ENCODE measurements at regions not wholly inside any gene's neighbourhood (a gene's known extent, or its start where the extent isn't known, plus 50 kb on each side); places are given as distances from the start of the nearest gene placed in this dataset.
"Not testable (repeated sequence)": the region's sequence is repeated elsewhere in the genome, so short reads cannot be mapped to it uniquely, and the experiment has no call there.

DNA sequence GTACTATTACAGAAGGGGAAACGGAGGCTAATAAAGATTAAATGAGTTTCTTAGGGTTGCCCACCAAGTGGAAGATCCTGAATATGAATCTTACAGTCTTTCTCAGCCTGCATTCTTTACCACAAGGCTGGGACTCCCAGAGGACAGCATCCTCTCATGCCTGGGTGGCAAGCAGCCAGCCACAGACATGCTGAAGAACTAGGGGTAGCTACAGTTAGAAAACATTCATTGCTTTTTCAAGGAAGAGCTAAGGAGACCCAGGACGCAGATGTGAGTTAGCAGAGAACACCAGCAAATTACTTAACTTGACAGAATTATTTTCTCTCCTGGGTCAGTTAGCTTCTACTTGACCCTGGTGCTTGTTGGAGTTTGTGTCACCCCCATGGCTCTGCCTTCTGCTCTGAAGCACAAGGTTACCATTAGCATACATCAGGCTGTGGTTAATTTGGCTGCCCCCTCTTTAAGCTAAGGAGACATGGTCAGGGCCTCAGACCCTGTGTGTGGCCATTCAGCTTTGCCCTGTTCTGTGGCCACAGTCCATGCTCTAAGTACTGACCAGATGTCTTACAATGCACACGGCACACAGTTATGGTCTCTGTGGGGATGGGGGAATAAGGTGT, 132.3 kb upstream of the TNP1 start:
- POLR2A ChIA-PET: no interaction called here

DNA sequence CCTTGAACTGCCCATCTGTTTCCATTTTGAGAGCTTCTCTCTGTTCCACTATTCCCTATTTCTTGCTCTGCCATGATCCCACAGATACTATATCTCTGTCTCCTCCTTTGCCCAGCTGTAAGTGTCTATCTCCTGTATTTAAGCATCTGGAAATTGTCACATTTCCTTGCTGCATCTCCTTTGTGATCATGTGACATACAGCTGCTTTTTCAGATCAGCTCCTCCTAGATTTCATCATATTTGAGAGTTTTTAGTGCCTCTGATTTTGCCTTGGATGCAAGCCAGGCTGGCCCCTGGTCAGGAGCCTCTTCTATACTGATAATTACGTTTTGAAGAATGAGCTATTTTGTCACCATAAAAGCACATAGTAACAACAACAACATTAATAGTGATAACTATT, 131.7 kb upstream of the TNP1 start:
- DNase-seq: no peak
- no peak overlapping the region for H3K4me3 Mint-ChIP-seq
- CTCF ChIA-PET: interaction anchor here (0.6 to 1.2 kb wide), 2 partner anchors 18 to 519 kb away, joined by 3 read pairs; no protein-coding TSS in a partner anchor

More for the DNA sequence above, 132.3 kb upstream of the TNP1 start:
- CTCF ChIA-PET: interaction anchor here (0.6 to 1.0 kb wide), 2 partner anchors 13 to 18 kb away, joined by 3 read pairs; no protein-coding TSS in a partner anchor
- Mint-ChIP-seq H3K27me3 (peaks cover 5% of the 10 kb centered on the region), H3K9me3 (ENCODE audit: low read depth) (no peaks in the 10 kb centered on the region), H3K36me3 (ENCODE audit: low read depth) (no peaks in the 10 kb centered on the region), H3K27ac (no peak overlapping the region), H3K4me3 (no peak overlapping the region), H3K4me1 (no peaks in the 10 kb centered on the region)
- ATAC-seq (no peak), DNase-seq (no peak)
- intact Hi-C loops (cut with DNase I, micrococcal nuclease): no loop called here

DNA sequence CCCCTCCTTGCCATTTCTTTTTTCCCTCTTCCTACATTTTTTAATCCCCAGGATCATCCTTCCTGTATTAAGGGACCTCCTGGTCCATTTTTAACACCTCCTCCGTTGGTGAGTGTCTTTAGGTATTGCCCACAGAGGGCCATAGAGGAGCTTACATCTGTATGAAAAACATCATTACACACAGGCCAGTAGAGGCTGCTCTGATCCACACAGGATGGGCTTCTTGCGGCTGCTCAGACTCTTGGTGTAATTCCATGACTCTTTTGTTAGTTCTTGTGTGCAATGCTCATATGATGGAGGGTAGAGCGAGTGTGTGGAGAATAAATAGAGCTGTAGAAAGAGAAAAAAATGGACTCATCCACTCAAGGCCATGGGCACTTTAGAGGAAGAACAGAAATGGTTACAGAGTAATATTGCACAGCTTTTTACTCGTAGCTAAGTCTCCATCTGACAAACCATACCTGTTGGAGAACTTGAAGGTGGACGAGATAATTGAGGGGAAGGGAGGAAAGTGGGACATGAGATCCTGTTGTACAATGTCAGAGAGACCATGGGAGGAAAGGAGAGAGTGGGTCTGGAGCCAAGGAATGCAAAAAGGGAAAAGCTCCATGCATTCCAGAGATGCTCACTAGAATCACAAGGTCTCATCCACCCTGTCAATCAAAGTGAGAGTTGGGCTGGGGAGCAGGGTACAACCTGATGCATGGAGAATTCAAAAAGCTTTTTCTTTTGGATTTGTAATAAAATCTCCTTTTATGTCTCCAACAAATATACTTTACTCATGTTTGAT, 129.7 kb upstream of the TNP1 start:
- Mint-ChIP-seq H3K4me1 (no peaks in the 10 kb centered on the region), H3K27me3 (peaks cover 2% of the 10 kb centered on the region), H3K27ac (no peak overlapping the region), H3K4me3 (no peak overlapping the region), H3K9me3 (ENCODE audit: low read depth) (no peaks in the 10 kb centered on the region), H3K36me3 (ENCODE audit: low read depth) (no peaks in the 10 kb centered on the region)
- intact Hi-C loops (cut with DNase I, micrococcal nuclease): no loop called here
- no peak for DNase-seq
- ATAC-seq: no peak
- POLR2A ChIA-PET: interaction anchor here (0.6 kb wide), 1 partner anchor 165 kb away, joined by 3 read pairs; no protein-coding TSS in a partner anchor
- CTCF ChIA-PET: interaction anchor here (0.8 to 1.2 kb wide), 2 partner anchors 11 to 248 kb away, joined by 3 read pairs; no protein-coding TSS in a partner anchor

More for the DNA sequence above, 131.7 kb upstream of the TNP1 start:
- H3K9me3 Mint-ChIP-seq (ENCODE audit: low read depth): no peaks in the 10 kb centered on the region
- no peak for ATAC-seq
- peaks cover 5% of the 10 kb centered on the region for H3K27me3 Mint-ChIP-seq
- intact Hi-C loops (cut with DNase I, micrococcal nuclease): no loop called here
- no peaks in the 10 kb centered on the region for H3K36me3 Mint-ChIP-seq (ENCODE audit: low read depth)
- H3K27ac Mint-ChIP-seq: no peak overlapping the region
- POLR2A ChIA-PET: interaction anchor here (0.6 kb wide), 1 partner anchor 682 kb away, joined by 3 read pairs; no protein-coding TSS in a partner anchor
- H3K4me1 Mint-ChIP-seq: no peaks in the 10 kb centered on the region

DNA sequence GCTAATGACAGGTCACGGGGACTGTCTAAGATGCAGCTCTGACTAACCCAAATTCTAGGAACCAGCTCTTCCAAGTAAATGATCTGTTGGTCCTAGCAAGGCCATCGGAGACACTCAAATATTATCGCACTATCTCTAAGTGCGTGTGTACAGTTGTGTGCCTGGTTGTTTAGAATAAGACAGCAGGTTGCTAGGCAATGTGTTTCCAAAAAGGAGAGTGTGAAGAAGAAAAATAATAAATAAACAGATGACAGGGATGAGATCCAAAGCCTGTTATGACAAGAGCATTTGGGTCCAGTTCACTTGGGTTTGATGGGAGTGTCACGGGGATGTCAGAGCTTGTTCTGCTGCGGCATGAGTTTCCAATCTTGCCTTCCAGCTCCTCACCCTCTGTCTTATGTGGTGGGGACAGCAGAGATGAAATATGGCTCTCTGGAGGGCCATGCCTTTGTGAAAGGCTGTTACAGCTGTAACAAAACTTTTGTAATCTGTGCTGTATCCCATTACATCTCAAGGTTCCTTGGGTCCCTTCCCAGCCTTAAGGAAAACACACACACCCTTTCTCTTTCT, 127.5 kb upstream of the TNP1 start:
- Mint-ChIP-seq H3K27ac (no peak overlapping the region), H3K36me3 (ENCODE audit: low read depth) (no peaks in the 10 kb centered on the region), H3K4me1 (no peaks in the 10 kb centered on the region), H3K9me3 (ENCODE audit: low read depth) (no peaks in the 10 kb centered on the region), H3K4me3 (no peak overlapping the region), H3K27me3 (peaks cover 4% of the 10 kb centered on the region)
- ChIA-PET POLR2A (no interaction called here), CTCF (interaction anchor here (0.6 kb wide), 1 partner anchor 174 kb away, joined by 3 read pairs; no protein-coding TSS in a partner anchor)
- DNase-seq: no peak
- no peak for ATAC-seq
- intact Hi-C loops (cut with DNase I, micrococcal nuclease): no loop called here

DNA sequence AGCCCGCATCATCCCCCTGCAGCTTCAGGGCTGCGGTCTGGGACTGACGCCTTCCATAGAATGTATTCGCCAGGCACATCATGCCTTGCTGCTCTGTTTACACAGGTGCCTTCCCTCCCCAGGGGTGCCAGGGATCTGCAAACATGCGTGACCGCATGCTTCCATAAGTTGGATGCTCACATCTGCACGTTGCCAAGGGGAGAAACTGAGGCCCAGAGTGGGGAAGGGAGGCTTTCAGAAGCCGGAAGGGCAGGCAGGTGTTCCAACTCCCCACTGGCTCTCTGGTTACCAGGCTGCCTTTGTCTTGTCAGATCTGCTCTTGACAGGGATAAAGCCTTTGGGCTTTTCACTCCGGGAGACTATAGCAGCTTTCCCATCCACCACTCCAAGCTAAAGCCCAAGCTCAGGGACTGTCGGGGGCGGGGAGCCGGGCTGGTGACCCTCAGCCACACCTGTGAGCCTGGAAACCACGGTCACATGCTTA, 125.8 kb upstream of the TNP1 start:
- POLR2A ChIA-PET: no interaction called here
- intact Hi-C loops (cut with DNase I, micrococcal nuclease): no loop called here
- ATAC-seq: no peak
- Mint-ChIP-seq H3K36me3 (ENCODE audit: low read depth) (no peaks in the 10 kb centered on the region), H3K27ac (no peak overlapping the region), H3K27me3 (peaks cover 9% of the 10 kb centered on the region), H3K9me3 (ENCODE audit: low read depth) (no peaks in the 10 kb centered on the region), H3K4me3 (no peak overlapping the region), H3K4me1 (no peaks in the 10 kb centered on the region)
- CTCF ChIA-PET: no interaction called here
- no peak for DNase-seq

DNA sequence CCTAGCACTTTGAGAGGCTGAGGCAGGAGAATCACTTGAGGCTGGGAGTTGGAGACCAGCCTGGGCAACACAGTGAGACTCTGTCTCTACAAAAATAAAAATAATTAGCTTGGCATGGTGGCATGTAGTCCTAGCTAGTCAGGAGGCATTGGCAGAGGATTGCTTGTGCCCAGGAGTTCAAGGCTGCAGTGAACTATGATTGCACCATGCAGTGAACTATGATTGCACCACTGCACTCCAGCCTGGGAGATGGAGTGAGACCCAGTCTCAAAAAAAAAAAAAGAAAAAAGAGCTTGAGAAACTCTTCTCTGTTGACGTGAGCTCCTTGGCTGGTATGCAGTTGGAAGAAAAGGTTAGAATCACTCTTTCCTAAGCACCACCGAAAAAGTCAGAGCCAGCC, 125.1 kb upstream of the TNP1 start:
- ChIA-PET POLR2A (no interaction called here), CTCF (no interaction called here)
- intact Hi-C loops (cut with DNase I, micrococcal nuclease): no loop called here
- no peak for ATAC-seq
- Mint-ChIP-seq H3K36me3 (ENCODE audit: low read depth) (no peaks in the 10 kb centered on the region), H3K4me3 (no peak overlapping the region), H3K27ac (no peak overlapping the region), H3K27me3 (peaks cover 10% of the 10 kb centered on the region), H3K9me3 (ENCODE audit: low read depth) (peaks cover under 1% of the 10 kb centered on the region), H3K4me1 (no peaks in the 10 kb centered on the region)
- DNase-seq: no peak

DNA sequence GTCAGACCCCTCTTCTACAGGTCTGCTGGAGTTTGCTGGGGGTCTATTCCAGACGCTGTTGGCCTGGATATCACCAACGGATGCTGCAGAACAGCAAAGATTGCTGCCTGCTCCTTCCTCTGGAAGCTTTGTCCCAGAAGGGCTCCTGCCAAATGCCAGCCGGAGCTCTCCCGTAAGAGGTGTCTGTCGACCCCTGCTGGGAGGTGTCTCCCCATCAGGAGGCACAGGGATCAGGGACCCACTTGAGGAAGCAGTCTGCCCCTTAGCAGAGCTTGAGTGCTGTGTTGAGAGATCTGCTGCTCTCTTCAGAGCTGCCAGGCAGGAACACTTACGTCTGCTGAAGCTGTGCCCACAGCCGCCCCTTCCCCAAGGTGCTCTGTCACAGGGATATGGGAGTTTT, 122.1 kb upstream of the TNP1 start:
- POLR2A ChIA-PET; H3K27ac Mint-ChIP-seq; H3K9me3 Mint-ChIP-seq (ENCODE audit: low read depth); ATAC-seq; H3K4me3 Mint-ChIP-seq; H3K4me1 Mint-ChIP-seq; DNase-seq; intact Hi-C loops (cut with DNase I, micrococcal nuclease); H3K36me3 Mint-ChIP-seq (ENCODE audit: low read depth); CTCF ChIA-PET: not testable (repeated sequence)
- peaks cover 16% of the 10 kb centered on the region for H3K27me3 Mint-ChIP-seq

DNA sequence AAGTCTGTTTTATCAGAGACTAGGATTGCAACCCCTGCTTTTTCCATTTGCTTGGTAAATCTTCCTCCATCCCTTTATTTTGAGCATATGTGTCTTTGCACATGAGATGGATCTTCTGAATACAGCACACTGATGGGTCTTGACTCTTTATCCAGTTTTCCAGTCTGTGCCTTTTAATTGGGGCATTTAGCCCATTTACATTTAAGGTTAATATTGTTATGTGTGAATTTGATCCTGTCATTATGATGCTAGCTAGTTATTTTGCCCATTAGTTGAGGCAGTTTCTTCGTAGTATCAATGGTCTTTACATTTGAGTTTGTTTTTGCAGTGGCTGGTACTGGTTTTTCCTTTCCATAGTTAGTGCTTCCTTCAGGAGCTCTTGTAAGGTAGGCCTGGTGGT, 120.6 kb upstream of the TNP1 start:
- ATAC-seq; CTCF ChIA-PET; H3K4me1 Mint-ChIP-seq; intact Hi-C loops (cut with DNase I, micrococcal nuclease); H3K27ac Mint-ChIP-seq; H3K36me3 Mint-ChIP-seq (ENCODE audit: low read depth); H3K4me3 Mint-ChIP-seq; H3K9me3 Mint-ChIP-seq (ENCODE audit: low read depth); POLR2A ChIA-PET; DNase-seq: not testable (repeated sequence)
- peaks cover 16% of the 10 kb centered on the region for H3K27me3 Mint-ChIP-seq

DNA sequence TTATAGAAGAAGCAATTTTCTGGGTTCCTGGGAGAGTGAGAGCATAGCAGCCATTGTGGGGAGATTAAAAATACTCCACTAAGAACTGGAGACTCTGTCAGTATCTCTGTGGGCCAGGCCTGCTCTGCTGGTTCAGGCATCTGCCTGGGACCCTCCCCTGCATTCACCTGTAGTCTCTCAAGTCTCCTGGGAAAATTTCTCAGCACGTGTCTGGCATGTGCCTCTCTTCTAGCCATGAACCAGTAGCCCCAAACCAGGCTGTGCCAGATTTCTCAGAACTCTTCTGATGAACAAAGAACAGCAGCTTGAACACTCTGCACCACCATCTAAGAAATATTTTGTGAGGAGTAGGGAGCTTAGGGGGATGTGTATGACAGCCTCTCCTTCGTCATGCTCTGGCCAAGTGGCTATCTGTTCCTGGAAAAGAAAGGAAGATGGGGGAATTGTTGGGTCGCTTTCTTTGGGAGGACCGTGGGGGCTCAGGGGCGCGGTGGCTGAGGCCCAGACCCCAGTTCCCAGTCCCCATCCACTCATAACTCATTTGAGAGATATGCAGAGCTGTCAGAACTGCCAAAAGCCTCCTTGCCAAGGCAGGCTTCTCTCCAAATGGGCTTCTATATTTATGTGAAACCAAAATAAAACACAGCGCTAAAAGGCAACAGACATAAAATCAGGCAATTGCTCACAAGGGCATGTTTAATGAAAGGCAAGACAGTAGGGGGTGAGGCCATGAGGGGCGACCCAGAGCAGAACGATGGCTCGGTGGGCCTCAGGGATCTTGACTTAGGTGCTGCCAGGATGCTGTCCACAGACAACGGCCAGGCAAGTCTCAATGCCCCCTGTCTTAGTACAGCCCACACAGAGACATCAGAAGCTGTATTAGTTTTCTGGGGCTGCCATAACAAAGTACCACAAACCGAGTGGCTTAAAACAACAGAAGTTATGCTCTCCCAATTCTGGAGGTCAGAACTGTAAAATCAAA, 114.7 kb upstream of the TNP1 start:
- no peak overlapping the region for H3K27ac Mint-ChIP-seq
- no peak for ATAC-seq
- no peak overlapping the region for H3K4me3 Mint-ChIP-seq
- H3K27me3 Mint-ChIP-seq: peaks cover 4% of the 10 kb centered on the region
- H3K36me3 Mint-ChIP-seq (ENCODE audit: low read depth): no peaks in the 10 kb centered on the region
- intact Hi-C loops (cut with DNase I, micrococcal nuclease): no loop called here
- no peaks in the 10 kb centered on the region for H3K4me1 Mint-ChIP-seq
- no peaks in the 10 kb centered on the region for H3K9me3 Mint-ChIP-seq (ENCODE audit: low read depth)
- no peak for DNase-seq
- ChIA-PET CTCF (no interaction called here), POLR2A (no interaction called here)

DNA sequence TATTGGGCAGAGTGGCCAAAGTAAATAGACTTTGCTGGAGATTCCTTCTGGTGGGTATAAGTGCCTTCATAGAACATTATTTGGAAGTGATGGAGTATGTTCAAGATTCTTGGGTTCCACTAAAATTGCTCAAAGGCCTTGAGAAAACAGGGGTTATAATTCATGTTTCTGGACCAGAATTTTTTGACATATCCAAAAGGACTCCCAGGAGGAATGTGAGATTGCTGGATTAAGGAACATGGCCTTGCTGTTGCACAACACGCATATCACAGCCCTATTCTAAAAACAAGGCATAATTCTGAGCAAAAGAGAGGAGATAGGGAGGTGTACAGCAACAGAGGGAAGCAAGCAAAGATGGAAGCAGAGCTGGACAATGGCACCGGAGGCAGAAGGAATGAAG, 111.7 kb upstream of the TNP1 start:
- H3K4me1 Mint-ChIP-seq: no peaks in the 10 kb centered on the region
- no peak for ATAC-seq
- no peak for DNase-seq
- intact Hi-C loops (cut with DNase I, micrococcal nuclease): no loop called here
- peaks cover 9% of the 10 kb centered on the region for H3K27me3 Mint-ChIP-seq
- no peak overlapping the region for H3K4me3 Mint-ChIP-seq
- ChIA-PET CTCF (no interaction called here), POLR2A (no interaction called here)
- no peaks in the 10 kb centered on the region for H3K9me3 Mint-ChIP-seq (ENCODE audit: low read depth)
- H3K27ac Mint-ChIP-seq: no peak overlapping the region
- no peaks in the 10 kb centered on the region for H3K36me3 Mint-ChIP-seq (ENCODE audit: low read depth)

DNA sequence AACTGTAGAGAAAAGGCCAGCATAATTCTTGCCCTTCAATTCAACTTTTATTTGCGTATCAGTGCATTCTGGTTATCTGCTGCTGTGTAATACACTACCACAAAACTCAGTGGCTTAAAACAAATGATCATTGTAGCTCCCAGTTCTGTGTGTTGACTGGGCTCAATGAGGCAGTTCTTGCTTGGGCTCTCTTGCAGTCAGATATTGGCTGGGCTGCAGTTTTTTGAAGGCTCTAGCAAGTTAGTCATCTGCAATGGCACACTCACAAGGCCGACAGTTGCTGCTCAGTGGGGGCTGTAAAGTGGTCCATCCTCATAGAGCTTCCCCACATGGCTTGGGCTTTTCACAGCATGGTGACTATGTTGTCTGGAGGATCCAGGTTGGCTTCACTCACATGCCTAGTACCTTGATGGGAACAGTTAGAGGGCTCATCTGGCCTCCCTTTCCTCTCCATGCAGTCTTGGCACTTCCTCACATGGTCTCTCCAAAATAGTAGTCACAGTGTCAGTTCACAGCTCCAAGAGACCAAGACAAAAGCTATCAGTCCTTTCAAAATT, 110.6 kb upstream of the TNP1 start:
- POLR2A ChIA-PET: no interaction called here
- H3K4me3 Mint-ChIP-seq: no peak overlapping the region
- ATAC-seq (no peak), DNase-seq (no peak)
- H3K27me3 Mint-ChIP-seq: peaks cover 9% of the 10 kb centered on the region
- no peak overlapping the region for H3K27ac Mint-ChIP-seq
- H3K9me3 Mint-ChIP-seq (ENCODE audit: low read depth): no peaks in the 10 kb centered on the region
- CTCF ChIA-PET: no interaction called here
- no peaks in the 10 kb centered on the region for H3K4me1 Mint-ChIP-seq
- intact Hi-C loops (cut with DNase I, micrococcal nuclease): no loop called here
- no peaks in the 10 kb centered on the region for H3K36me3 Mint-ChIP-seq (ENCODE audit: low read depth)

All from activated CD4-positive, alpha-beta T cell treated with anti-CD3 and anti-CD28 coated beads for 36 hours (primary cell).